ENCODE measurements at regions not wholly inside any gene's neighbourhood (a gene's known extent, or its start where the extent isn't known, plus 50 kb on each side); places are given as distances from the start of the nearest gene placed in this dataset.

DNA sequence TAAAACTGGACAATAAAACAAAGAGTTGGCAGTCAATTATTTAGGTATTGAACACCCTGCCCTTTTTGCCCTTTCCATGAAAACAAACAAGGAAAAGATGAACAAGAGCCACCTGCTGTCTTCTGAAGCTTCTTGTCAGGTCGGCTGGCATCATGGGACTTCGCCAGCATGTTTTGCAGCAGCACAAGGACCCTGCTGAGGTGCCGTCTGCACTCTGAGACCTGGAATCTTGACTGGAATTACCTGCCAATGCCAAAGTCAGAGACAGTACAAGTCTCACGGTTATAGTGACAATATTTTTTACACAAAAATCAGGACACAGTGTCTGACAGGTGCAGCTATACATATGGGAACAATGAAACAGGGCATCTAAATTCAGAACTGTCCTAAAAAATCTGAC is 284.5 kb downstream of the GASK1B start:
- H3K27me3 ChIP-seq (replicated peaks in 2 of 5; ENCODE audit: control insufficient read depth in 4 of 5, insufficient read depth in 5 of 5, low read length in 4 of 5) = no peaks in the 10 kb centered on the region
- no peaks in the 10 kb centered on the region for H3K9me3 ChIP-seq (ENCODE audit: control extremely low read depth in 1 of 5, control insufficient read depth in 4 of 5, insufficient read depth in 2 of 5, low read depth in 1 of 5, low read length in 4 of 5)
- no peak overlapping the region for H3K27ac ChIP-seq (ENCODE audit: insufficient read depth in 1 of 2, low read depth in 1 of 2, low read length in 2 of 2, poor library complexity in 1 of 2, severe bottlenecking in 2 of 2)
- H3K4me1 ChIP-seq (ENCODE audit: control extremely low read depth in 1 of 4, control insufficient read depth in 4 of 4, insufficient read depth in 4 of 4, low read length in 3 of 4) = no peaks in the 10 kb centered on the region
- ChIA-PET POLR2A (no interaction called here), CTCF (no interaction called here)
- H3K36me3 ChIP-seq (ENCODE audit: control insufficient read depth in 4 of 4, insufficient read depth in 4 of 4, low read length in 3 of 4) = no peaks in the 10 kb centered on the region
- 86% methylated on average over 4 of the region's 4 CpGs for WGBS (ENCODE audit: insufficient coverage)
- H3K4me3 ChIP-seq (ENCODE audit: control insufficient read depth in 1 of 7, extremely low read depth in 1 of 7, insufficient read depth in 4 of 7, low read depth in 2 of 7, low read length in 6 of 7) = no peak overlapping the region
- no peak for DNase-seq

DNA sequence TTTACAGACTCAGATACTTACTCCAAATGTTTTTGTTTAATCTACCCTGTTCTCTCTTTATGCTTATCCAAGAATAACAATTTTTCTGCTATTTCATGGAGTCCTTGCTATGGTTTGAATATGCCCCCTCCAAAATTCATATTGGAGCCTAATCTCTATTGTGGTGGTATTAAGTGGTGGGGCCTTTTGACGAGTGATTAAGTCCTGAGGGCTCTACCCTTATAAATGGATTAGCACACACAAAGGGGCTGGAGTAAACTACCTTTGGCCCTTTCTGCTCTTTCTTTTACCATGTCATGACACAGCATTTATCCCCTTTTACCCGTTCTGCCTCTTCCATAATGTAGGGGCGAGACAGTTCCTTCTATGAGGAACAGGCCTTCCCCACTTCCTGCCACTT is 285.5 kb downstream of the GASK1B start:
- 0% methylated on average over 1 of the region's 3 CpGs for WGBS (ENCODE audit: insufficient coverage)

DNA sequence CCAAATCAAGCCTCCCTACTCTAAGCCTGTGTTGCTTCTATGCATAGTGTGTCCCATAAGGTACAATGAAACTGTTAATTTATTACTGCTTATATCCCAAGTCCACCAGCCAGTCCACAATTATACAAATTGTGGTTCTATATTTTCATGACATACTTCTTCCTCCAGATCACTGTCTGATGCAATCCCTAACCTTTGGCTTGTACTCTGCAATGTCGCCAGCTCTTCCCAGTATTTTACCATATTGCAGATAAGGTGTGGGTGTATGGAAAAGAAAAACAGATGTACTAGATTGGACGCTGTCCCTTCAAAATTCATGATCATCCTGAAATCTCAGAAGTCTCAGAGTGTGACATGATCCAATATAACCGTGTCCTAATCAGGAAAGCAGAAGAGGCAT is 286.2 kb downstream of the GASK1B start:
- WGBS (ENCODE audit: insufficient coverage) = 83% methylated on average over 2 of the region's 3 CpGs
- Histone ChIP-seq H3K27ac (ENCODE audit: insufficient read depth in 1 of 2, low read depth in 1 of 2, low read length in 2 of 2, poor library complexity in 1 of 2, severe bottlenecking in 2 of 2) (no peak overlapping the region), H3K27me3 (replicated peaks in 2 of 5; ENCODE audit: control insufficient read depth in 4 of 5, insufficient read depth in 5 of 5, low read length in 4 of 5) (no peaks in the 10 kb centered on the region), H3K9me3 (ENCODE audit: control extremely low read depth in 1 of 5, control insufficient read depth in 4 of 5, insufficient read depth in 2 of 5, low read depth in 1 of 5, low read length in 4 of 5) (no peaks in the 10 kb centered on the region), H3K4me3 (ENCODE audit: control insufficient read depth in 1 of 7, extremely low read depth in 1 of 7, insufficient read depth in 4 of 7, low read depth in 2 of 7, low read length in 6 of 7) (no peak overlapping the region), H3K36me3 (ENCODE audit: control insufficient read depth in 4 of 4, insufficient read depth in 4 of 4, low read length in 3 of 4) (no peaks in the 10 kb centered on the region), H3K4me1 (ENCODE audit: control extremely low read depth in 1 of 4, control insufficient read depth in 4 of 4, insufficient read depth in 4 of 4, low read length in 3 of 4) (no peaks in the 10 kb centered on the region)
- POLR2A ChIA-PET = no interaction called here
- no peak for DNase-seq
- CTCF ChIA-PET = no interaction called here

More for the DNA sequence above, 285.5 kb downstream of the GASK1B start:
- ChIA-PET POLR2A (no interaction called here), CTCF (no interaction called here)
- H3K36me3 ChIP-seq (ENCODE audit: control insufficient read depth in 4 of 4, insufficient read depth in 4 of 4, low read length in 3 of 4) = no peaks in the 10 kb centered on the region
- DNase-seq = no peak
- no peak overlapping the region for H3K4me3 ChIP-seq (ENCODE audit: control insufficient read depth in 1 of 7, extremely low read depth in 1 of 7, insufficient read depth in 4 of 7, low read depth in 2 of 7, low read length in 6 of 7)
- H3K27ac ChIP-seq (ENCODE audit: insufficient read depth in 1 of 2, low read depth in 1 of 2, low read length in 2 of 2, poor library complexity in 1 of 2, severe bottlenecking in 2 of 2) = no peak overlapping the region
- no peaks in the 10 kb centered on the region for H3K27me3 ChIP-seq (replicated peaks in 2 of 5; ENCODE audit: control insufficient read depth in 4 of 5, insufficient read depth in 5 of 5, low read length in 4 of 5)
- H3K4me1 ChIP-seq (ENCODE audit: control extremely low read depth in 1 of 4, control insufficient read depth in 4 of 4, insufficient read depth in 4 of 4, low read length in 3 of 4) = no peaks in the 10 kb centered on the region
- no peaks in the 10 kb centered on the region for H3K9me3 ChIP-seq (ENCODE audit: control extremely low read depth in 1 of 5, control insufficient read depth in 4 of 5, insufficient read depth in 2 of 5, low read depth in 1 of 5, low read length in 4 of 5)

DNA sequence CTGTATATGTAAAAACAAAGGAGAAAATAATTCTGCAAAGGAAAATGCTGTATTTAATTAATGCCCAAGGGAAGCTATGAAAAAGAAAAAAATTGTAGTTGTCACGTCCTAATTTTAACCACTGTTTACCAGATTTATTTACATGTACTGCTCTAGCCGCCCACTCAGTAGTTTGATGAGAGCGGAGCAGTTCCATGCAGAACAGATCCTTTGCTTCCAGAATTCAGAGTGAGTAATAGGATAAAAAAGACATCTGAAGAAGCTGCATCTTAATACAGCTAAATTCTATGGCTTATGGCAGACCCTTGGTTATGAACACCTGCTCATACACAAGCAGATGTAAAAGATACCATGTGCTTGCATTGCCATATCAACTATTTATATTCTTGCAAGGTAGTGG is 287.0 kb downstream of the GASK1B start:
- ChIA-PET POLR2A (no interaction called here), CTCF (no interaction called here)
- no peak overlapping the region for H3K4me3 ChIP-seq (ENCODE audit: control insufficient read depth in 1 of 7, extremely low read depth in 1 of 7, insufficient read depth in 4 of 7, low read depth in 2 of 7, low read length in 6 of 7)
- H3K9me3 ChIP-seq (ENCODE audit: control extremely low read depth in 1 of 5, control insufficient read depth in 4 of 5, insufficient read depth in 2 of 5, low read depth in 1 of 5, low read length in 4 of 5) = no peaks in the 10 kb centered on the region
- 100% methylated on average over 2 of the region's 3 CpGs for WGBS (ENCODE audit: insufficient coverage)
- H3K27me3 ChIP-seq (replicated peaks in 2 of 5; ENCODE audit: control insufficient read depth in 4 of 5, insufficient read depth in 5 of 5, low read length in 4 of 5) = no peaks in the 10 kb centered on the region
- no peak for DNase-seq
- no peaks in the 10 kb centered on the region for H3K4me1 ChIP-seq (ENCODE audit: control extremely low read depth in 1 of 4, control insufficient read depth in 4 of 4, insufficient read depth in 4 of 4, low read length in 3 of 4)
- H3K27ac ChIP-seq (ENCODE audit: insufficient read depth in 1 of 2, low read depth in 1 of 2, low read length in 2 of 2, poor library complexity in 1 of 2, severe bottlenecking in 2 of 2) = no peak overlapping the region
- H3K36me3 ChIP-seq (ENCODE audit: control insufficient read depth in 4 of 4, insufficient read depth in 4 of 4, low read length in 3 of 4) = no peaks in the 10 kb centered on the region

GRCh38 chr4:157882901-157883300 is 289.9 kb downstream of the GASK1B start:
- CTCF ChIA-PET = no interaction called here

DNA sequence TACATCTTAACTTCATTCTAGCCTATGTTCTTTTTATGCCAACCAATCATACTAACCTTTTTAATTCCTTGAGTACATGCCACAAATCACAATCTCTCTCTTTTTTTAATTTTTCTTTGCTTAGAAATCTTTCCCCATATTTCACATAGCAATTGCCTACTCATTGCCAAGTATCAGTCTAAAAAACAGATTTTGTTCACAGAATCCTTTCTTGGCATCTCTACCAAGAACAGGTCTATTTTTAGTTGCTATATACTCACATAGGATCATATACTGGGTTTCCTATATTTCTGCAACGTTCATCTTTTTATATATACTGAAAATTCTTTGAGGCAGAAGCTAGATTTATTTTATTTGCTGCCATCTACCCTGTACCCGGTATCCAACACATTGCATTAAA is 292.1 kb downstream of the GASK1B start:
- POLR2A ChIA-PET = no interaction called here
- CTCF ChIA-PET = no interaction called here

More at GRCh38 chr4:157882901-157883300, 289.9 kb downstream of the GASK1B start:
- H3K4me3 ChIP-seq (ENCODE audit: control insufficient read depth in 1 of 7, extremely low read depth in 1 of 7, insufficient read depth in 4 of 7, low read depth in 2 of 7, low read length in 6 of 7) = no peak overlapping the region
- H3K4me1 ChIP-seq (ENCODE audit: control extremely low read depth in 1 of 4, control insufficient read depth in 4 of 4, insufficient read depth in 4 of 4, low read length in 3 of 4) = no peaks in the 10 kb centered on the region
- no peak for DNase-seq
- H3K27me3 ChIP-seq (replicated peaks in 2 of 5; ENCODE audit: control insufficient read depth in 4 of 5, insufficient read depth in 5 of 5, low read length in 4 of 5) = no peaks in the 10 kb centered on the region
- POLR2A ChIA-PET = no interaction called here
- no peak overlapping the region for H3K27ac ChIP-seq (ENCODE audit: insufficient read depth in 1 of 2, low read depth in 1 of 2, low read length in 2 of 2, poor library complexity in 1 of 2, severe bottlenecking in 2 of 2)
- no peaks in the 10 kb centered on the region for H3K9me3 ChIP-seq (ENCODE audit: control extremely low read depth in 1 of 5, control insufficient read depth in 4 of 5, insufficient read depth in 2 of 5, low read depth in 1 of 5, low read length in 4 of 5)
- H3K36me3 ChIP-seq (ENCODE audit: control insufficient read depth in 4 of 4, insufficient read depth in 4 of 4, low read length in 3 of 4) = no peaks in the 10 kb centered on the region

GRCh38 chr4:157854819-157855218 is 318.0 kb downstream of the GASK1B start:
- ChIA-PET POLR2A (no interaction called here), CTCF (no interaction called here)
- H3K36me3 ChIP-seq (ENCODE audit: control insufficient read depth in 4 of 4, insufficient read depth in 4 of 4, low read length in 3 of 4) = no peaks in the 10 kb centered on the region

More for the DNA sequence above, 292.1 kb downstream of the GASK1B start:
- H3K36me3 ChIP-seq (ENCODE audit: control insufficient read depth in 4 of 4, insufficient read depth in 4 of 4, low read length in 3 of 4) = no peaks in the 10 kb centered on the region
- no CpG with 5 or more reads among the region's 2 CpGs for WGBS (ENCODE audit: insufficient coverage)
- H3K4me3 ChIP-seq (ENCODE audit: control insufficient read depth in 1 of 7, extremely low read depth in 1 of 7, insufficient read depth in 4 of 7, low read depth in 2 of 7, low read length in 6 of 7) = no peak overlapping the region
- H3K27me3 ChIP-seq (replicated peaks in 2 of 5; ENCODE audit: control insufficient read depth in 4 of 5, insufficient read depth in 5 of 5, low read length in 4 of 5) = no peaks in the 10 kb centered on the region
- H3K9me3 ChIP-seq (ENCODE audit: control extremely low read depth in 1 of 5, control insufficient read depth in 4 of 5, insufficient read depth in 2 of 5, low read depth in 1 of 5, low read length in 4 of 5) = no peaks in the 10 kb centered on the region
- DNase-seq = no peak
- H3K27ac ChIP-seq (ENCODE audit: insufficient read depth in 1 of 2, low read depth in 1 of 2, low read length in 2 of 2, poor library complexity in 1 of 2, severe bottlenecking in 2 of 2) = no peak overlapping the region
- no peaks in the 10 kb centered on the region for H3K4me1 ChIP-seq (ENCODE audit: control extremely low read depth in 1 of 4, control insufficient read depth in 4 of 4, insufficient read depth in 4 of 4, low read length in 3 of 4)

GRCh38 chr4:157840648-157841047 is 332.2 kb downstream of the GASK1B start:
- DNase-seq = no peak
- no peaks in the 10 kb centered on the region for H3K36me3 ChIP-seq (ENCODE audit: control insufficient read depth in 4 of 4, insufficient read depth in 4 of 4, low read length in 3 of 4)
- no peak overlapping the region for H3K4me3 ChIP-seq (ENCODE audit: control insufficient read depth in 1 of 7, extremely low read depth in 1 of 7, insufficient read depth in 4 of 7, low read depth in 2 of 7, low read length in 6 of 7)
- CTCF ChIA-PET = interaction anchor here (0.9 kb wide), 1 partner anchor 59 kb away, joined by 3 read pairs; no protein-coding TSS in a partner anchor
- H3K27ac ChIP-seq (ENCODE audit: insufficient read depth in 1 of 2, low read depth in 1 of 2, low read length in 2 of 2, poor library complexity in 1 of 2, severe bottlenecking in 2 of 2) = no peak overlapping the region
- no peaks in the 10 kb centered on the region for H3K4me1 ChIP-seq (ENCODE audit: control extremely low read depth in 1 of 4, control insufficient read depth in 4 of 4, insufficient read depth in 4 of 4, low read length in 3 of 4)
- H3K27me3 ChIP-seq (replicated peaks in 2 of 5; ENCODE audit: control insufficient read depth in 4 of 5, insufficient read depth in 5 of 5, low read length in 4 of 5) = no peaks in the 10 kb centered on the region
- POLR2A ChIA-PET = no interaction called here
- no peaks in the 10 kb centered on the region for H3K9me3 ChIP-seq (ENCODE audit: control extremely low read depth in 1 of 5, control insufficient read depth in 4 of 5, insufficient read depth in 2 of 5, low read depth in 1 of 5, low read length in 4 of 5)

More at GRCh38 chr4:157854819-157855218, 318.0 kb downstream of the GASK1B start:
- H3K27ac ChIP-seq (ENCODE audit: insufficient read depth in 1 of 2, low read depth in 1 of 2, low read length in 2 of 2, poor library complexity in 1 of 2, severe bottlenecking in 2 of 2) = no peak overlapping the region
- no peaks in the 10 kb centered on the region for H3K4me1 ChIP-seq (ENCODE audit: control extremely low read depth in 1 of 4, control insufficient read depth in 4 of 4, insufficient read depth in 4 of 4, low read length in 3 of 4)
- 100% methylated on average over 2 of the region's 5 CpGs for WGBS (ENCODE audit: insufficient coverage)
- no peaks in the 10 kb centered on the region for H3K9me3 ChIP-seq (ENCODE audit: control extremely low read depth in 1 of 5, control insufficient read depth in 4 of 5, insufficient read depth in 2 of 5, low read depth in 1 of 5, low read length in 4 of 5)
- no peak for DNase-seq
- no peak overlapping the region for H3K4me3 ChIP-seq (ENCODE audit: control insufficient read depth in 1 of 7, extremely low read depth in 1 of 7, insufficient read depth in 4 of 7, low read depth in 2 of 7, low read length in 6 of 7)
- no peaks in the 10 kb centered on the region for H3K27me3 ChIP-seq (replicated peaks in 2 of 5; ENCODE audit: control insufficient read depth in 4 of 5, insufficient read depth in 5 of 5, low read length in 4 of 5)

All from common myeloid progenitor, CD34-positive (primary cell).